ENCODE measurements at regions not wholly inside any gene's neighbourhood (a gene's known extent, or its start where the extent isn't known, plus 50 kb on each side); places are given as distances from the start of the nearest gene placed in this dataset.

- no peak for TF ChIP-seq CTCF (conservative IDR thresholded peaks at IDR 0.05)
- no peak overlapping the region for H3K27ac ChIP-seq
These were observed 50.1 kb upstream of the ZNF608 start for GRCh38 chr5:124796495-124796894.

- no peak overlapping the region for H3K27ac ChIP-seq
These were observed 51.2 kb upstream of the ZNF608 start for GRCh38 chr5:124797665-124798087.

GRCh38 chr5:124798890-124799289 is 52.5 kb upstream of the ZNF608 start:
- no peak for TF ChIP-seq CTCF (conservative IDR thresholded peaks at IDR 0.05)
- no peak overlapping the region for H3K27ac ChIP-seq

More at GRCh38 chr5:124797665-124798087, 51.2 kb upstream of the ZNF608 start:
- no peak for TF ChIP-seq CTCF (conservative IDR thresholded peaks at IDR 0.05)

- H3K27ac ChIP-seq, result no peak overlapping the region
- TF ChIP-seq CTCF (conservative IDR thresholded peaks at IDR 0.05), result no peak
These were observed 55.1 kb upstream of the ZNF608 start for GRCh38 chr5:124801551-124801950.

- no peak for TF ChIP-seq CTCF (conservative IDR thresholded peaks at IDR 0.05)
- H3K27ac ChIP-seq, result no peak overlapping the region
These were observed 57.3 kb upstream of the ZNF608 start for GRCh38 chr5:124803617-124804323.

- no peak for TF ChIP-seq CTCF (conservative IDR thresholded peaks at IDR 0.05)
These were observed 59.6 kb upstream of the ZNF608 start for GRCh38 chr5:124806026-124806372.

GRCh38 chr5:124806373-124807077 is 60.1 kb upstream of the ZNF608 start:
- H3K27ac ChIP-seq, result peak overlapping the region; percentile 64

More at GRCh38 chr5:124806026-124806372, 59.6 kb upstream of the ZNF608 start:
- peak overlapping the region; percentile 64 for H3K27ac ChIP-seq

More at GRCh38 chr5:124806373-124807077, 60.1 kb upstream of the ZNF608 start:
- no peak for TF ChIP-seq CTCF (conservative IDR thresholded peaks at IDR 0.05)

All from VCaP (cell line).